ENCODE measurements at regions not wholly inside any gene's neighbourhood (a gene's known extent, or its start where the extent isn't known, plus 50 kb on each side); places are given as distances from the start of the nearest gene placed in this dataset.

DNA sequence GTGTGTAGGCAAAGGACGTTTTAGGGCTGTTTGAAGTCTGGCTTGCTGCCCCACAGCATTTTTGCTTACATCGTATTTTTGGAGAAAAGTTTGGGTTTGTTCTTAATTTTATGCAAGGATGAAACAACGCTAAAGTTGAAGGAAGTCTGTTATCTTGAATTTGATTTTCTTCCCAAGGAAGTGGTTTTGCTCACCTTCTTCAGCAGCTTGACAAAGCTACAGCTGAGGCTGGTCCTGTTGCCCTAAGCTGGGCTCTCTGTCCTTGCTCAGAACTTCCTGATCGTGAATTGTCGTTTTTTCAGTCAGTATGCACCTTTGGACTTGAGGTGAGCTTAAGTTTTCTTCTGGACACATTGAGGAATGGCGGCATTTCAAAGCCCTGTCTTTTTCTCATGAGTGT is 62.1 kb upstream of the GSX1 start:
- TF ChIP-seq ARHGAP35 (CRISPR knock-in tag; IDR thresholded peaks at IDR 0.05; ENCODE audit: borderline replicate concordance): no peak
- TF ChIP-seq ISL2 (CRISPR knock-in tag; IDR thresholded peaks at IDR 0.05): no peak
- no peak for TF ChIP-seq ZNF232 (CRISPR knock-in tag; IDR thresholded peaks at IDR 0.05; ENCODE audit: borderline replicate concordance)
- no peak for TF ChIP-seq ZNF724P (CRISPR knock-in tag; IDR thresholded peaks at IDR 0.05; ENCODE audit: borderline replicate concordance)
- no peak for TF ChIP-seq TARDBP (CRISPR knock-in tag; IDR thresholded peaks at IDR 0.05)
- TF ChIP-seq, protein P1, sequence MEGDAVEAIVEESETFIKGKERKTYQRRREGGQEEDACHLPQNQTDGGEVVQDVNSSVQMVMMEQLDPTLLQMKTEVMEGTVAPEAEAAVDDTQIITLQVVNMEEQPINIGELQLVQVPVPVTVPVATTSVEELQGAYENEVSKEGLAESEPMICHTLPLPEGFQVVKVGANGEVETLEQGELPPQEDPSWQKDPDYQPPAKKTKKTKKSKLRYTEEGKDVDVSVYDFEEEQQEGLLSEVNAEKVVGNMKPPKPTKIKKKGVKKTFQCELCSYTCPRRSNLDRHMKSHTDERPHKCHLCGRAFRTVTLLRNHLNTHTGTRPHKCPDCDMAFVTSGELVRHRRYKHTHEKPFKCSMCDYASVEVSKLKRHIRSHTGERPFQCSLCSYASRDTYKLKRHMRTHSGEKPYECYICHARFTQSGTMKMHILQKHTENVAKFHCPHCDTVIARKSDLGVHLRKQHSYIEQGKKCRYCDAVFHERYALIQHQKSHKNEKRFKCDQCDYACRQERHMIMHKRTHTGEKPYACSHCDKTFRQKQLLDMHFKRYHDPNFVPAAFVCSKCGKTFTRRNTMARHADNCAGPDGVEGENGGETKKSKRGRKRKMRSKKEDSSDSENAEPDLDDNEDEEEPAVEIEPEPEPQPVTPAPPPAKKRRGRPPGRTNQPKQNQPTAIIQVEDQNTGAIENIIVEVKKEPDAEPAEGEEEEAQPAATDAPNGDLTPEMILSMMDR (CRISPR knock-in tag; IDR thresholded peaks at IDR 0.05): no peak

All from HepG2 (cell line).